ENCODE measurements at regions not wholly inside any gene's neighbourhood (a gene's known extent, or its start where the extent isn't known, plus 50 kb on each side); places are given as distances from the start of the nearest gene placed in this dataset.

- TF ChIP-seq, protein P1, sequence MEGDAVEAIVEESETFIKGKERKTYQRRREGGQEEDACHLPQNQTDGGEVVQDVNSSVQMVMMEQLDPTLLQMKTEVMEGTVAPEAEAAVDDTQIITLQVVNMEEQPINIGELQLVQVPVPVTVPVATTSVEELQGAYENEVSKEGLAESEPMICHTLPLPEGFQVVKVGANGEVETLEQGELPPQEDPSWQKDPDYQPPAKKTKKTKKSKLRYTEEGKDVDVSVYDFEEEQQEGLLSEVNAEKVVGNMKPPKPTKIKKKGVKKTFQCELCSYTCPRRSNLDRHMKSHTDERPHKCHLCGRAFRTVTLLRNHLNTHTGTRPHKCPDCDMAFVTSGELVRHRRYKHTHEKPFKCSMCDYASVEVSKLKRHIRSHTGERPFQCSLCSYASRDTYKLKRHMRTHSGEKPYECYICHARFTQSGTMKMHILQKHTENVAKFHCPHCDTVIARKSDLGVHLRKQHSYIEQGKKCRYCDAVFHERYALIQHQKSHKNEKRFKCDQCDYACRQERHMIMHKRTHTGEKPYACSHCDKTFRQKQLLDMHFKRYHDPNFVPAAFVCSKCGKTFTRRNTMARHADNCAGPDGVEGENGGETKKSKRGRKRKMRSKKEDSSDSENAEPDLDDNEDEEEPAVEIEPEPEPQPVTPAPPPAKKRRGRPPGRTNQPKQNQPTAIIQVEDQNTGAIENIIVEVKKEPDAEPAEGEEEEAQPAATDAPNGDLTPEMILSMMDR (IDR thresholded peaks at IDR 0.05; ENCODE audit: low read length): no peak
- TF ChIP-seq EZH2 (optimal IDR thresholded peaks at IDR 0.05; ENCODE audit: low read depth, low read length): no peak
Observed at GRCh38 chr6:21984561-21984960, 312.3 kb downstream of the PRL start.

Data from MM.1S (cell line).